GM12874 (cell line): ENCODE measurements at regions not wholly inside any gene's neighbourhood (a gene's known extent, or its start where the extent isn't known, plus 50 kb on each side); places are given as distances from the start of the nearest gene placed in this dataset.

Experiments
- TF ChIP-seq, protein P1 (sequence below): IDR thresholded peaks from 2 replicates; pipeline ENCODE4 v1.5.1; 2011; ENCODE audit warnings: low read depth, mild to moderate bottlenecking, control low read depth, low read length, moderate library complexity; ENCODE audit not compliant: insufficient read depth

- TF ChIP-seq, protein P1, sequence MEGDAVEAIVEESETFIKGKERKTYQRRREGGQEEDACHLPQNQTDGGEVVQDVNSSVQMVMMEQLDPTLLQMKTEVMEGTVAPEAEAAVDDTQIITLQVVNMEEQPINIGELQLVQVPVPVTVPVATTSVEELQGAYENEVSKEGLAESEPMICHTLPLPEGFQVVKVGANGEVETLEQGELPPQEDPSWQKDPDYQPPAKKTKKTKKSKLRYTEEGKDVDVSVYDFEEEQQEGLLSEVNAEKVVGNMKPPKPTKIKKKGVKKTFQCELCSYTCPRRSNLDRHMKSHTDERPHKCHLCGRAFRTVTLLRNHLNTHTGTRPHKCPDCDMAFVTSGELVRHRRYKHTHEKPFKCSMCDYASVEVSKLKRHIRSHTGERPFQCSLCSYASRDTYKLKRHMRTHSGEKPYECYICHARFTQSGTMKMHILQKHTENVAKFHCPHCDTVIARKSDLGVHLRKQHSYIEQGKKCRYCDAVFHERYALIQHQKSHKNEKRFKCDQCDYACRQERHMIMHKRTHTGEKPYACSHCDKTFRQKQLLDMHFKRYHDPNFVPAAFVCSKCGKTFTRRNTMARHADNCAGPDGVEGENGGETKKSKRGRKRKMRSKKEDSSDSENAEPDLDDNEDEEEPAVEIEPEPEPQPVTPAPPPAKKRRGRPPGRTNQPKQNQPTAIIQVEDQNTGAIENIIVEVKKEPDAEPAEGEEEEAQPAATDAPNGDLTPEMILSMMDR: no peak
Measured at GRCh38 chr3:118761291-118761606, 273.4 kb downstream of the IGSF11 start.

DNA sequence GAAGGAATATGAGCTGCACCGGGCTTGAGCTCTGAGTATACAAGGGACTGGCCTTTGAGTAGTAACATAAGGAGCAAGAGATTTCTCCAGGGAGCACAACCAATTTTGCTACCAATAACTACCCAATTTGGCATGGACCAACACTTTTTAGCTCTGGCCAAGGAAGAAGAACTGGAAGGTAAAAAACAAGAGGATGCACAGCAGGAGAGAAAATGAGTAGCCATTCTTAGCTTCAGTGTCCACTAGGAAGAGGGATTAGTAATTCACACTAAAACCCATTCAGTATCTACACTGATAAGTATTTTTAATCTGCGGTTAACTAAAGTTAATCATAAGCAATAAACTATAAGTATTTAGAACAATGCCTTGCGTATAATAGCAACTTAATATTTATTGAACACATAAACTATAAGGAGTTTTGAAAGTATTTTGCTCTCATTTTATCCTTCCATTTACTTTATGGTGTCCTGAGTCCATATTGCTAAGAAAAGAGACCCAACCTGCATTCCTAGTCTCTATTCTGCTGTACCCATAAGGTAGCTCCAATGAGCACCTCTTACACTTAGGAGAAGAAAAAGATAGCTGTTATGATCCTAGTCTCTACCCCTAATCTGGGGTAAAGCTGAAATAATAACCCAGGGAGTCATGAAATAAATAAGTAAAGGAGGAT, 268.9 kb downstream of the IGSF11 start:
- TF ChIP-seq, protein P1: no peak

- TF ChIP-seq, protein P1: no peak
Measured at GRCh38 chr3:118766306-118766669, 268.4 kb downstream of the IGSF11 start.

- TF ChIP-seq, protein P1: no peak
Measured at GRCh38 chr3:118772036-118772435, 262.6 kb downstream of the IGSF11 start.

DNA sequence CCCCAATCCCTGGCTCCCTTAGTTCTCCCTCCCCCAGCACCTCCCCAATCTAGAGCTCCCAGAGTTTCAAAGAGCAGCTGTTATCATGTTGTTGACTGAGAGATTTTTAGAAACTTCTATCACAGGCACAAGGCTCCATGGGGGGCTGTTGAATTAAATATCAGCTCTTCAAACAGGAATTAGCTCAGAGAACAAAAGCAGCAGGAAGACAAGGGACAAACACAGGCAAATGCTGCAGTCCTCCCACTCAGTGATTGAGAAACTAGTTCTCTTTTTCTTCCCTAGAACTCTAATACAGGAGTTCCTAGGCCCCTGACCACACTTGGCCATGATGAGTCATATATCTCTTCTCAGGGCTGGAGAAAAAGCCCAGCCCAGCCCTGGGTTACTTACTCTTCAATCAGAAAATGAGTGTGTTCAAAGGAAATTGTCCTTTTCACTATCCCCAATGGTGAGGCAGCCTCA, 262.1 kb downstream of the IGSF11 start:
- TF ChIP-seq, protein P1: no peak

DNA sequence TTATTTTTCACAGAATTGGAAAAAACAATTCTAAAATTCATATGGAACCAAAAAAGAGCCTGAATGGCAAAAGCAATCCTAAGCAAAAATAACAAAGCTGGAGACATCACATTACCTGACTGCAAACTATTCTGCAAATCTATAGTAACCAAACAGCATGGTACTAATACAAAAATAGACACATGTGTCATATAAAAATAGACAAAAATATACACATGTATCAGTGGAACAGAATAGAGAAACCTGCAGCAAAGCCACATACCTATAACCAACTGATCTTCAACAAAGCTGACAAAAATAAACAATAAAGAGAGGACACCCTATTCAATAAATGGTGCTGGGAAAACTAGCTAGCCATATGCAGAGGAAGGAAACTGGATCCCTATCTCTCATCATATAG, 259.6 kb downstream of the IGSF11 start:
- TF ChIP-seq, protein P1: no peak

DNA sequence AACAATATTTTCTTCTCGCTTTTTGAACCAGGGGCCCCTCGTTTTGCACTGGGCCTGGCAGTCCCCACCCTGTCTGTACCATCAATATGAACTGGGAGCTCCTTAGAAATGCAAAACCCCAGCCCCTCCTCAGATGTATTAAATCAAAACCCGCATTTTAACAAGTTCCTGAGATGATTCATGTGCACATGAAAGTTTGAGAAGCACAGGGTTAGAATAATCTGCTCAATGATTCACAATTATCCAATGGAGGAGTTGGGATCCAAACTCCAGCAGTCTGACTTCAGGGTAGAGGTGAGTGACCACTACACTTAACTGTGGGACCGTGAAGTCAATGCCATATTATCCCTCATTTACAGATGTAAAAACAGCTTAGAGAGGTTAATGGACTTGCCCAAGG, 256.4 kb downstream of the IGSF11 start:
- TF ChIP-seq, protein P1: no peak
